ENCODE measurements at regions not wholly inside any gene's neighbourhood (a gene's known extent, or its start where the extent isn't known, plus 50 kb on each side); places are given as distances from the start of the nearest gene placed in this dataset.

- Histone ChIP-seq H3K79me1 (ENCODE audit: low read depth in 1 of 2, low read length in 2 of 2) (no peaks in the 10 kb centered on the region), H2BK120ac (ENCODE audit: low read depth, low read length) (no peak overlapping the region), H3K14ac (replicated peaks; ENCODE audit: low read depth, low read length) (no peak overlapping the region), H3K27me3 (ENCODE audit: control insufficient read depth, insufficient read depth, low read length) (no peaks in the 10 kb centered on the region), H3K18ac (ENCODE audit: low read depth, low read length) (no peak overlapping the region), H4K91ac (ENCODE audit: insufficient read depth, low read depth, low read length) (no peak overlapping the region), H2AK9ac (replicated peaks; ENCODE audit: low read depth, low read length, poor library complexity) (no peak overlapping the region), H3K27ac (ENCODE audit: insufficient read depth, low read length) (no peak overlapping the region), H4K8ac (ENCODE audit: low read depth in 2 of 2, low read length in 2 of 2) (no peak overlapping the region), H2BK15ac (ENCODE audit: low read depth, low read length) (no peak overlapping the region), H3K23ac (ENCODE audit: low read depth, low read length) (no peak overlapping the region), H3K56ac (ENCODE audit: extremely low read depth, insufficient read depth, low read length) (no peak overlapping the region), H3K4me3 (ENCODE audit: insufficient read depth, low read depth, low read length) (no peak overlapping the region), H3K4me1 (ENCODE audit: control insufficient read depth, insufficient read depth, low read length) (no peaks in the 10 kb centered on the region), H4K20me1 (ENCODE audit: insufficient read depth, low read length) (no peaks in the 10 kb centered on the region), H3K9ac (ENCODE audit: low read depth, low read length) (no peak overlapping the region), H2BK5ac (ENCODE audit: low read depth, low read length, poor library complexity, severe bottlenecking) (no peak overlapping the region), H3K9me3 (ENCODE audit: control insufficient read depth, insufficient read depth, low read length) (peaks cover 6% of the 10 kb centered on the region), H2AK5ac (ENCODE audit: low read depth, low read length) (no peak overlapping the region), H2AFZ (replicated peaks; ENCODE audit: low read length, poor library complexity) (no peak overlapping the region), H3K4me2 (ENCODE audit: low read depth, low read length) (no peak overlapping the region), H3K9me1 (ENCODE audit: insufficient read depth, low read length) (no peaks in the 10 kb centered on the region), H2BK20ac (ENCODE audit: low read depth, low read length) (no peak overlapping the region), H3K36me3 (ENCODE audit: control insufficient read depth, insufficient read depth, low read length) (no peaks in the 10 kb centered on the region), H4K5ac (ENCODE audit: low read depth, low read length) (no peak overlapping the region), H3K4ac (ENCODE audit: low read depth, low read length) (no peak overlapping the region)
- in situ Hi-C loops (cut with MboI; ENCODE audit: low sequenced_read_pairs): no loop called here
- TF ChIP-seq, protein P1, sequence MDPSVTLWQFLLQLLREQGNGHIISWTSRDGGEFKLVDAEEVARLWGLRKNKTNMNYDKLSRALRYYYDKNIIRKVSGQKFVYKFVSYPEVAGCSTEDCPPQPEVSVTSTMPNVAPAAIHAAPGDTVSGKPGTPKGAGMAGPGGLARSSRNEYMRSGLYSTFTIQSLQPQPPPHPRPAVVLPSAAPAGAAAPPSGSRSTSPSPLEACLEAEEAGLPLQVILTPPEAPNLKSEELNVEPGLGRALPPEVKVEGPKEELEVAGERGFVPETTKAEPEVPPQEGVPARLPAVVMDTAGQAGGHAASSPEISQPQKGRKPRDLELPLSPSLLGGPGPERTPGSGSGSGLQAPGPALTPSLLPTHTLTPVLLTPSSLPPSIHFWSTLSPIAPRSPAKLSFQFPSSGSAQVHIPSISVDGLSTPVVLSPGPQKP (IDR thresholded peaks at IDR 0.05; ENCODE audit: borderline replicate concordance, low read depth, low read length): no peak
- no peak for TF ChIP-seq BHLHE40 (IDR thresholded peaks at IDR 0.05; ENCODE audit: low read depth, low read length)
- TF ChIP-seq RCOR1 (IDR thresholded peaks at IDR 0.05; ENCODE audit: insufficient replicate concordance, low read length): no peak
- TF ChIP-seq FOS (IDR thresholded peaks at IDR 0.05; ENCODE audit: low read depth, low read length): no peak
- no peak for TF ChIP-seq CHD1 (IDR thresholded peaks at IDR 0.05; ENCODE audit: low read depth, low read length)
- TF ChIP-seq RAD21 (IDR thresholded peaks at IDR 0.05; ENCODE audit: low read length): no peak
- TF ChIP-seq MAFK (IDR thresholded peaks at IDR 0.05; ENCODE audit: low read depth, low read length): no peak
- no peak for TF ChIP-seq SMC3 (IDR thresholded peaks at IDR 0.05; ENCODE audit: low read depth, low read length)
- no peak for TF ChIP-seq RFX5 (IDR thresholded peaks at IDR 0.05; ENCODE audit: low read depth, low read length)
- TF ChIP-seq NFE2L2 (IDR thresholded peaks at IDR 0.05; ENCODE audit: low read depth, low read length): no peak
- no peak for TF ChIP-seq MXI1 (IDR thresholded peaks at IDR 0.05; ENCODE audit: borderline replicate concordance, low read depth, low read length)
- no peak for TF ChIP-seq CEBPB (IDR thresholded peaks at IDR 0.05; ENCODE audit: low read depth, low read length)
- ChIA-PET POLR2A (ENCODE audit: unreplicated experiment) (no interaction called here), CTCF (no interaction called here)
- no peak for DNase-seq
- 0% methylated on average over 1 of the region's 3 CpGs; no CpG with 5 or more reads in 1 of the 2 experiments for WGBS, 2 experiments (ENCODE audit: extremely low coverage in 2 of 2, insufficient read length in 1 of 2)
- dilution Hi-C loops (cut with HindIII; ENCODE audit: low sequenced_read_pairs, unreplicated experiment): no loop called here
- no TSS peak for BruUV-seq (replicated peaks)
- no peak for ATAC-seq (ENCODE audit: low read depth)
- intact Hi-C loops (cut with micrococcal nuclease): no loop called here
These were observed 728.8 kb downstream of the TYW1 start for GRCh38 chr7:67725423-67725822.

Data from IMR-90 (cell line).